ENCODE measurements at regions not wholly inside any gene's neighbourhood (a gene's known extent, or its start where the extent isn't known, plus 50 kb on each side); places are given as distances from the start of the nearest gene placed in this dataset.

DNA sequence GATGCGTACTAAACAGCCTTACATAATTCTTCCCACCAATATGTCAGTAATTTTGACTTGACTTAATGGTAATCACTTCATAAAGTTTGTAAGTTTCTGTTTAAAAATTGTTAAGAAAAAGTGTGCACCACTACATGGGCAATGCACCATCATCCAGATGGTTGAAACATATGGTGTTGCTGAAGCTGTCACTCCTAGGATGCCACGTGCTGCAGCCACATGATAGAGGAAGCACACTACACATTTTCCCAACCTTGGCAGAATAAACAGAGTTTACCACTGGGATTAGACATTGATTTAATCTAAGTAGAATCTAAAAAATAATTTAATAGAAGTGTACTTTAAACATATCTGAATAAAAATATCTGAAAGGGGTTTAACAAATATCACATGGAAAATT, 1209.9 kb downstream of the NSUN3 start:
- no peak overlapping the region for H2AFZ ChIP-seq (ENCODE audit: low read length)
- CTCF ChIA-PET = no interaction called here

DNA sequence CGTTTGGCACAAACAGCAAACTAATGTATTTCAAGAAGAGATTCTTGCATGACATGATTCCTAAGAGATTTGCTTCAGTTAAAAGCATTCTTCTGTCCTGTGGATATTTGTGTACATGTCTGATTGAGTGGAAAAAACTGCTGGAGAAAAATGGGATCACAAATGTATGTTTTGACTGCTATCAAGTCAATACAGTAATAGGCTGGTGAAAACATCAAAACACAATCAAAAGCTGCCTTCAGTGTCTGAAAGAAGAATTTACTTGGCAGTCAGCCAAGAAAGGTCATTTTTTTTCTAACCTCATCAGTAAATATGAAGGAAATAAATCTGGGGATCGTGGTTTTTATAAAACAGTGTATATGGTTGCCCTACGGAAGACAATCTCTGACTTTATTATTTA, 1214.8 kb downstream of the NSUN3 start:
- no TSS peak for BruUV-seq (replicated peaks)
- H3K4me1 ChIP-seq (ENCODE audit: insufficient read depth, low read length) = peaks cover 15% of the 10 kb centered on the region
- no peaks in the 10 kb centered on the region for H3K9me3 ChIP-seq (ENCODE audit: low read length)
- ChIA-PET CTCF (no interaction called here), POLR2A (ENCODE audit: unreplicated experiment) (no interaction called here)
- H3F3A ChIP-seq (ENCODE audit: low read length, unreplicated experiment) = no peaks in the 10 kb centered on the region
- no peak overlapping the region for H2AFZ ChIP-seq (ENCODE audit: low read length)
- TF ChIP-seq, protein P1, sequence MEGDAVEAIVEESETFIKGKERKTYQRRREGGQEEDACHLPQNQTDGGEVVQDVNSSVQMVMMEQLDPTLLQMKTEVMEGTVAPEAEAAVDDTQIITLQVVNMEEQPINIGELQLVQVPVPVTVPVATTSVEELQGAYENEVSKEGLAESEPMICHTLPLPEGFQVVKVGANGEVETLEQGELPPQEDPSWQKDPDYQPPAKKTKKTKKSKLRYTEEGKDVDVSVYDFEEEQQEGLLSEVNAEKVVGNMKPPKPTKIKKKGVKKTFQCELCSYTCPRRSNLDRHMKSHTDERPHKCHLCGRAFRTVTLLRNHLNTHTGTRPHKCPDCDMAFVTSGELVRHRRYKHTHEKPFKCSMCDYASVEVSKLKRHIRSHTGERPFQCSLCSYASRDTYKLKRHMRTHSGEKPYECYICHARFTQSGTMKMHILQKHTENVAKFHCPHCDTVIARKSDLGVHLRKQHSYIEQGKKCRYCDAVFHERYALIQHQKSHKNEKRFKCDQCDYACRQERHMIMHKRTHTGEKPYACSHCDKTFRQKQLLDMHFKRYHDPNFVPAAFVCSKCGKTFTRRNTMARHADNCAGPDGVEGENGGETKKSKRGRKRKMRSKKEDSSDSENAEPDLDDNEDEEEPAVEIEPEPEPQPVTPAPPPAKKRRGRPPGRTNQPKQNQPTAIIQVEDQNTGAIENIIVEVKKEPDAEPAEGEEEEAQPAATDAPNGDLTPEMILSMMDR (conservative IDR thresholded peaks at IDR 0.05; ENCODE audit: low read depth, low read length) = no peak
- TF ChIP-seq EZH2 (IDR thresholded peaks at IDR 0.05; ENCODE audit: low read length, unreplicated experiment) (no peak), EZH2phosphoT487 (IDR thresholded peaks at IDR 0.05; ENCODE audit: borderline replicate concordance, low read length) (no peak)
- intact Hi-C loops (cut with micrococcal nuclease) = no loop called here
- H3K9me2 ChIP-seq (replicated peaks; ENCODE audit: low read length) = no peaks in the 10 kb centered on the region
- H3K36me3 ChIP-seq (ENCODE audit: low read depth, low read length) = no peaks in the 10 kb centered on the region
- no peak overlapping the region for H3K4me2 ChIP-seq (ENCODE audit: low read length)
- no peak overlapping the region for H3K27ac ChIP-seq (ENCODE audit: low read length)
- H3K9ac ChIP-seq (ENCODE audit: low read length) = no peak overlapping the region
- H3K79me2 ChIP-seq (ENCODE audit: low read length) = no peaks in the 10 kb centered on the region
- no peaks in the 10 kb centered on the region for H4K20me1 ChIP-seq (ENCODE audit: low read length)
- DNase-seq (peak; percentile 14), ATAC-seq (no peak)
- H3K27me3 ChIP-seq (ENCODE audit: low read length) = no peaks in the 10 kb centered on the region
- H3K4me3 ChIP-seq (ENCODE audit: low read length) = no peak overlapping the region

More for the DNA sequence above, 1209.9 kb downstream of the NSUN3 start:
- POLR2A ChIA-PET (ENCODE audit: unreplicated experiment) = no interaction called here
- TF ChIP-seq, protein P1 (conservative IDR thresholded peaks at IDR 0.05; ENCODE audit: low read depth, low read length) = no peak
- TF ChIP-seq EZH2phosphoT487 (IDR thresholded peaks at IDR 0.05; ENCODE audit: borderline replicate concordance, low read length) (no peak), EZH2 (IDR thresholded peaks at IDR 0.05; ENCODE audit: low read length, unreplicated experiment) (no peak)
- H3K36me3 ChIP-seq (ENCODE audit: low read depth, low read length) = no peaks in the 10 kb centered on the region
- no peak for DNase-seq
- no peaks in the 10 kb centered on the region for H3K27me3 ChIP-seq (ENCODE audit: low read length)
- no peak overlapping the region for H3K9ac ChIP-seq (ENCODE audit: low read length)
- no peaks in the 10 kb centered on the region for H3K9me3 ChIP-seq (ENCODE audit: low read length)
- H3K4me1 ChIP-seq (ENCODE audit: insufficient read depth, low read length) = peaks cover 5% of the 10 kb centered on the region; the same call in 1 of the 2 replicates
- H3K79me2 ChIP-seq (ENCODE audit: low read length) = no peaks in the 10 kb centered on the region
- H3F3A ChIP-seq (ENCODE audit: low read length, unreplicated experiment) = no peaks in the 10 kb centered on the region
- no peak overlapping the region for H3K4me3 ChIP-seq (ENCODE audit: low read length)
- no peaks in the 10 kb centered on the region for H4K20me1 ChIP-seq (ENCODE audit: low read length)
- H3K4me2 ChIP-seq (ENCODE audit: low read length) = no peak overlapping the region
- BruUV-seq (replicated peaks) = no TSS peak
- intact Hi-C loops (cut with micrococcal nuclease) = no loop called here
- H3K9me2 ChIP-seq (replicated peaks; ENCODE audit: low read length) = no peaks in the 10 kb centered on the region
- no peak for ATAC-seq
- H3K27ac ChIP-seq (ENCODE audit: low read length) = no peak overlapping the region

DNA sequence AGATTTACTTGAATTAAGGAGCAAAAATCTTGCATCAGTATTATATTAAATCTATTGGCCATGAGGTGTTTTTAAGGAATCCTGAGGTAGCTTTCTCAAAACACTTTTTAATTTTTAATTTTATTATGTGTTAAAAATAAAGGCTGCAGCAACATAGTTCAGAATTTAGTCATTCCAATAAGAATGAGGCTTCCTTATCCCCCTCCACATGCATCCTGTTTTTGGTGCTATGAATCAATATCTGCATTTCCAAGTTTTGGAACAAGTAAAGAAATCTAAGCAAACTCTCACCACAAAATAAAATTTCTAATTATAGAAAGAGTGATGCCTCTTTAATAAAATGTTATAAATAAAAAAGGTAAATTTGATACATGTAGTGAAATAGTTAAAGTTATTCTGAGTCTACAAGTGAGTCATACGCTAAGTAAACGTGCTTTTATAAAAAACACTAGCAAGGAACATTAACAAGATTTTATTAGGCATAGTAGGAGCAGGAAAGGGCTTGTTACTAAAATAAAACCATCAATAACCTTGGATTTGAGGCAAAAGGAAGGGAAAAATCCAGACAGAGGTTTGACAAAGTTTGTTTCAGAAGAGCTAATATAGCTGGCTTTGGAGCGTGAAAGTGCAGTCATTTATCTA, 1218.0 kb downstream of the NSUN3 start:
- Histone ChIP-seq H3K79me2 (ENCODE audit: low read length) (no peaks in the 10 kb centered on the region), H3K9me2 (replicated peaks; ENCODE audit: low read length) (no peaks in the 10 kb centered on the region), H2AFZ (ENCODE audit: low read length) (no peak overlapping the region), H4K20me1 (ENCODE audit: low read length) (no peaks in the 10 kb centered on the region), H3K9ac (ENCODE audit: low read length) (peak overlapping the region; percentile 1; the same call in 1 of the 2 replicates), H3K4me3 (ENCODE audit: low read length) (no peak overlapping the region), H3K9me3 (ENCODE audit: low read length) (no peaks in the 10 kb centered on the region), H3K36me3 (ENCODE audit: low read depth, low read length) (no peaks in the 10 kb centered on the region), H3F3A (ENCODE audit: low read length, unreplicated experiment) (no peaks in the 10 kb centered on the region), H3K27ac (ENCODE audit: low read length) (peak overlapping the region; percentile 52), H3K4me2 (ENCODE audit: low read length) (peak overlapping the region; percentile 53), H3K27me3 (ENCODE audit: low read length) (no peaks in the 10 kb centered on the region), H3K4me1 (ENCODE audit: insufficient read depth, low read length) (peaks cover 15% of the 10 kb centered on the region)
- intact Hi-C loops (cut with micrococcal nuclease) = loop anchor here (5.0 kb wide), 2 partner anchors 129 to 144 kb away; no protein-coding TSS in a partner anchor
- ChIA-PET CTCF (no interaction called here), POLR2A (ENCODE audit: unreplicated experiment) (no interaction called here)
- TF ChIP-seq EZH2 (IDR thresholded peaks at IDR 0.05; ENCODE audit: low read length, unreplicated experiment) = no peak
- TF ChIP-seq, protein P1 (conservative IDR thresholded peaks at IDR 0.05; ENCODE audit: low read depth, low read length) = no peak
- TF ChIP-seq EZH2phosphoT487 (IDR thresholded peaks at IDR 0.05; ENCODE audit: borderline replicate concordance, low read length) = no peak
- no TSS peak for BruUV-seq (replicated peaks)
- DNase-seq = peak; percentile 59
- peak; percentile 94 for ATAC-seq

Measured in PC-3 (cell line).